WTC11 (cell line): ENCODE measurements at regions not wholly inside any gene's neighbourhood (a gene's known extent, or its start where the extent isn't known, plus 50 kb on each side); places are given as distances from the start of the nearest gene placed in this dataset.

Experiments
- ATF1 ChIP-seq: sonication (generic); formaldehyde crosslinking; IDR thresholded peaks from 2 replicates; pipeline ENCODE4 v1.8.1; 2023; ENCODE audit warnings: mild to moderate bottlenecking, moderate library complexity, missing genetic modification reagents
- NR1H2 ChIP-seq: sonication (generic); formaldehyde crosslinking; IDR thresholded peaks from 2 replicates; pipeline ENCODE4 v1.9.0; 2021; ENCODE audit warnings: mild to moderate bottlenecking, moderate library complexity, missing genetic modification reagents
- RELA ChIP-seq: sonication (generic); formaldehyde crosslinking; IDR thresholded peaks from 2 replicates; pipeline ENCODE4 v1.8.1; 2022; ENCODE audit warnings: missing genetic modification reagents, mild to moderate bottlenecking, borderline replicate concordance
- ZNF263 ChIP-seq: sonication (generic); formaldehyde crosslinking; IDR thresholded peaks from 2 replicates; pipeline ENCODE4 v1.8.1; 2022; ENCODE audit warnings: low read depth, mild to moderate bottlenecking, moderate library complexity, missing genetic modification reagents
- TF ChIP-seq, protein P1 (sequence below): sonication (generic); formaldehyde crosslinking; IDR thresholded peaks from 2 replicates; pipeline ENCODE4 v1.8.1; 2022; ENCODE audit warnings: mild to moderate bottlenecking, moderate library complexity, missing genetic modification reagents
- TF ChIP-seq, protein P2 (sequence below): sonication (generic); formaldehyde crosslinking; conservative IDR thresholded peaks from 2 replicates; pipeline ENCODE4 v1.8.1; 2022; ENCODE audit warnings: mild to moderate bottlenecking, missing genetic modification reagents
- TF ChIP-seq, protein P3 (sequence below): fragments of 200-600 bp; IDR thresholded peaks from 2 replicates; pipeline ENCODE4 v1.8.0; 2022; ENCODE audit warnings: antibody characterized with exemption

DNA sequence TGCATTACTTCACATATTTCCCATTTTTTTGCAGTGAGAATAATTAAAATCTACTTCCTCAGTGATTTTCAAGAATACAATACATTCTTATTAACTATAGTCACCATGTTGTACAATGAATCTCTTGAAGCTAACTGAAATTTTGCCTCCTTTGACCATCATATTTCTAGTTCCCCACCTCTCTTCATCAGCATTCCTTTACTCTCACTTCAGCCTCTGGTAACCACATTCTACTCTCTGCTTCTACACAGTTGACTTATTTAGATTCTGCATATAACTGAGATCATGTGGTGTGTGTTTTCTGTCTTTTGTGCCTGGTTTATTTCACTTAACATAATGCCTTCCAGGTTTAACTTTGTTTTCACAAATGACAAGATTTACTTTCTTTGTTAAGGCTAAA is 304.4 kb upstream of the LYPLAL1 start:
- TF ChIP-seq, protein P1, sequence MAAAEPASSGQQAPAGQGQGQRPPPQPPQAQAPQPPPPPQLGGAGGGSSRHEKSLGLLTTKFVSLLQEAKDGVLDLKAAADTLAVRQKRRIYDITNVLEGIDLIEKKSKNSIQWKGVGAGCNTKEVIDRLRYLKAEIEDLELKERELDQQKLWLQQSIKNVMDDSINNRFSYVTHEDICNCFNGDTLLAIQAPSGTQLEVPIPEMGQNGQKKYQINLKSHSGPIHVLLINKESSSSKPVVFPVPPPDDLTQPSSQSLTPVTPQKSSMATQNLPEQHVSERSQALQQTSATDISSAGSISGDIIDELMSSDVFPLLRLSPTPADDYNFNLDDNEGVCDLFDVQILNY (CRISPR knock-in tag): no peak
- TF ChIP-seq, protein P2, sequence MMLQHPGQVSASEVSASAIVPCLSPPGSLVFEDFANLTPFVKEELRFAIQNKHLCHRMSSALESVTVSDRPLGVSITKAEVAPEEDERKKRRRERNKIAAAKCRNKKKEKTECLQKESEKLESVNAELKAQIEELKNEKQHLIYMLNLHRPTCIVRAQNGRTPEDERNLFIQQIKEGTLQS (CRISPR knock-in tag): no peak
- TF ChIP-seq, protein P3, sequence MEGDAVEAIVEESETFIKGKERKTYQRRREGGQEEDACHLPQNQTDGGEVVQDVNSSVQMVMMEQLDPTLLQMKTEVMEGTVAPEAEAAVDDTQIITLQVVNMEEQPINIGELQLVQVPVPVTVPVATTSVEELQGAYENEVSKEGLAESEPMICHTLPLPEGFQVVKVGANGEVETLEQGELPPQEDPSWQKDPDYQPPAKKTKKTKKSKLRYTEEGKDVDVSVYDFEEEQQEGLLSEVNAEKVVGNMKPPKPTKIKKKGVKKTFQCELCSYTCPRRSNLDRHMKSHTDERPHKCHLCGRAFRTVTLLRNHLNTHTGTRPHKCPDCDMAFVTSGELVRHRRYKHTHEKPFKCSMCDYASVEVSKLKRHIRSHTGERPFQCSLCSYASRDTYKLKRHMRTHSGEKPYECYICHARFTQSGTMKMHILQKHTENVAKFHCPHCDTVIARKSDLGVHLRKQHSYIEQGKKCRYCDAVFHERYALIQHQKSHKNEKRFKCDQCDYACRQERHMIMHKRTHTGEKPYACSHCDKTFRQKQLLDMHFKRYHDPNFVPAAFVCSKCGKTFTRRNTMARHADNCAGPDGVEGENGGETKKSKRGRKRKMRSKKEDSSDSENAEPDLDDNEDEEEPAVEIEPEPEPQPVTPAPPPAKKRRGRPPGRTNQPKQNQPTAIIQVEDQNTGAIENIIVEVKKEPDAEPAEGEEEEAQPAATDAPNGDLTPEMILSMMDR: no peak
- TF ChIP-seq ATF1 (CRISPR knock-in tag) (no peak), NR1H2 (CRISPR knock-in tag) (no peak), ZNF263 (CRISPR knock-in tag) (no peak), RELA (CRISPR knock-in tag) (no peak)
